ENCODE measurements at regions not wholly inside any gene's neighbourhood (a gene's known extent, or its start where the extent isn't known, plus 50 kb on each side); places are given as distances from the start of the nearest gene placed in this dataset.

DNA sequence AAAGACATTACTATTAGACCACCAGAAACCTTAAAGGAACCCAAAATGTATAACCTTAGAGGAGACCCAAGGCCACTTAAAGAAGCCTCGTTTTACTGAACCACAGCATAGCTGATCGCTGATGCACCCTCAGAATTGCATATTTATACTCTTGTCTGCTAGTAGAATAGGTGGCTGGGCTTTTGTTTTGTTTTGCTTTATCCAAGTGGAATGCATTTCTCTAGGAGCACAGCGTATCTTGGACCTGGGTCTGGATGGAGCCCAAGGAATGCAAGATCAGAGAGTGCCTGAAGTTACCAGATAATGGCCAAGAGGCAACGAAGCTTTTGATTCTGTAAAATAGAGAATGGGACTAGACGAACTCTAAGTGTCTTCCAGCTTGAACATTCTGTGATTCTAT is 129.2 kb upstream of the COL8A1 start:
- H3K4me1 ChIP-seq = peaks cover 7 to 45% (median 13%) of the 10 kb centered on the region in 10 experiments; a peak in 18 of 20 replicates
- no peak overlapping the region for H3K9ac ChIP-seq
- no peak for TF ChIP-seq Cebpa-rat (IDR thresholded peaks at IDR 0.05)
- no peak overlapping the region for H3K27ac ChIP-seq
- H3K9me3 ChIP-seq (replicated peaks in 1 of 11) = no peaks in the 10 kb centered on the region
- H4K20me1 ChIP-seq = no peaks in the 10 kb centered on the region
- no peaks in the 10 kb centered on the region for H3K36me3 ChIP-seq
- no peaks in the 10 kb centered on the region for H3K27me3 ChIP-seq
- no peak overlapping the region for H3K4me2 ChIP-seq
- H3K4me3 ChIP-seq = no peak overlapping the region

DNA sequence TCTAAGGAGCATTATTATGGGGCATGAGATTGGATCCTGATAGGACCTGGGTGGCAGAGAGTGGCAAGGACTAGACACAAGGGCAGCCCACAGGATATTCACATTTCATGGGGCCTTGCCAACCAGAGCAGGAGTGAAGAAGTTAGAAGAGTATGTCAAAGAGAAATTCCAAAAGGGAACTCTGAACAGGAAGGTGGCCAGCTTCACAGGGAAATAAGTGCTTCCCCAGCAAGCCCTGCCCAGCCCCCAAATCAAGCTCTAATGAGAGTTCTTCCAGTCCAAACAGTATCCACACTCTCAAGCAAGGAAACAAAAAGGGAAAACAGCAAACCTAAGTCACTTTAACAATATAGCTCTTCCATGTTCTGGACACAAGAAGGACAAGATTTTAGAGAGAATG is 130.2 kb upstream of the COL8A1 start:
- Histone ChIP-seq H3K9ac (no peak overlapping the region), H3K27me3 (no peaks in the 10 kb centered on the region), H3K4me2 (peak overlapping the region in 3 of 11 experiments; percentile 11 to 62 (median 56); a peak in 4 of 22 replicates), H3K9me3 (replicated peaks in 1 of 11) (no peaks in the 10 kb centered on the region), H3K4me3 (no peak overlapping the region), H4K20me1 (no peaks in the 10 kb centered on the region), H3K36me3 (no peaks in the 10 kb centered on the region), H3K27ac (peak overlapping the region in 3 of 11 experiments; percentile 18 to 32 (median 25); a peak in 3 of 22 replicates), H3K4me1 (peaks cover 7 to 54% (median 15%) of the 10 kb centered on the region in 10 experiments; a peak in 18 of 20 replicates)
- TF ChIP-seq Cebpa-rat (IDR thresholded peaks at IDR 0.05) = no peak

DNA sequence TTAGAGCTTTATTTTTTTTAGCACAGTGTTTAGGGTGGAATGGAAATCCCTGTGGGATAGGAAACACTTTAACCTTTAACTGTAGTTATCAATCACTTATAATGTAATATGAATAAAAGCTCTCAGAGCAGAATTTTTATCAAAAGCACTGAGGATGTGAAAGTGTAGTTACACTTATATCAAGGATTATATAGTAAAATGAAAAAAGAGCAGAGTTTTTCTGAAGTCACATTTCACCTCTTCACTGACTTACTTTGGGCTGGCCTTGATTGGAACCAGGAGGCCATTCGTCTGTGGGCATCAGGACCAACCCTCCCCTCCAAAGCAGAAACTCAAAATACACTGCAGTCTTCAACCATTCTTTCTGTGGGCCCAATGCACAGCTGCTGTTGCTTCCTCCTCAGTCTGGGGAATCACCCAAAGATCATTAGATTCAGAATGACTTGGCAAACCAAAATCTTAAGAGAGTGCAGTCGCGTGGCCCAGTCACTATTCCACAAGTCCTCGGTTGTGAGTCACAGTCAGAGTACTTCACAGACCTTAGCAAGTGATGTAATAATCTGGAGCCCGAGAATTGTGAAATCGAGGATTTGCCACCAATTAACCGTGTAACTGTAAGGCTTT is 132.6 kb upstream of the COL8A1 start:
- Histone ChIP-seq H3K9me3 (replicated peaks in 1 of 11) (no peaks in the 10 kb centered on the region), H3K36me3 (no peaks in the 10 kb centered on the region), H3K9ac (peak overlapping the region in 4 of 11 experiments; percentile 10 to 46 (median 41); a peak in 6 of 22 replicates), H3K4me2 (peak overlapping the region; percentile 9 to 53 (median 34); a peak in 16 of 22 replicates), H3K4me3 (no peak overlapping the region), H4K20me1 (no peaks in the 10 kb centered on the region), H3K4me1 (peaks cover 7 to 60% (median 15%) of the 10 kb centered on the region in 10 experiments; a peak in 18 of 20 replicates), H3K27ac (peak overlapping the region; percentile 40 to 78 (median 64); a peak in 21 of 22 replicates), H3K27me3 (no peaks in the 10 kb centered on the region)
- TF ChIP-seq Cebpa-rat (IDR thresholded peaks at IDR 0.05) = peak in 10 of 11 experiments; percentile 21 to 81 (median 62); a peak in 15 of 22 replicates

DNA sequence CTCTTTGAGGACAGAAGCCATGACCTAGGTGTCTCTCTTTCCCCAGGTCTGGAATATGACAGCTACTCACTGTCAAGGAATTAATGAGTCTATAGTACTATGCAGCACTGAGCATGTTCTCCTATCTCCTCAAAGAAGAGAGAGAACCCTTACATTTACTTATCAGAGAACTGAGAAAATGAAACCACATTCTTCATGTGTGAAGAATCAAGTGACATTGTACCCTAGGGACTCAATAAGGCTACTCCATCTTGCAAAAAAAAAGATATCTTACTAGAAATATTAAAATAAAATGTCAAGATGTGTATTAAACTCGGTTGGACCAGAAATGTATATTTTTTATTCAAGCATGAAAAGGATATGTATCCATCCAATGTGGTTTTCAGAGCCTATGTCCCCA is 133.2 kb upstream of the COL8A1 start:
- Histone ChIP-seq H3K27ac (peak overlapping the region; percentile 40 to 78 (median 64); a peak in 21 of 22 replicates), H3K9ac (peak overlapping the region in 3 of 11 experiments; percentile 36 to 46 (median 46); a peak in 4 of 22 replicates), H3K27me3 (no peaks in the 10 kb centered on the region), H4K20me1 (no peaks in the 10 kb centered on the region), H3K4me2 (peak overlapping the region; percentile 9 to 53 (median 34); a peak in 15 of 22 replicates), H3K4me3 (no peak overlapping the region), H3K36me3 (no peaks in the 10 kb centered on the region), H3K4me1 (peaks cover 11 to 60% (median 15%) of the 10 kb centered on the region in 10 experiments; a peak in 18 of 20 replicates), H3K9me3 (replicated peaks in 1 of 11) (no peaks in the 10 kb centered on the region)
- no peak for TF ChIP-seq Cebpa-rat (IDR thresholded peaks at IDR 0.05)

DNA sequence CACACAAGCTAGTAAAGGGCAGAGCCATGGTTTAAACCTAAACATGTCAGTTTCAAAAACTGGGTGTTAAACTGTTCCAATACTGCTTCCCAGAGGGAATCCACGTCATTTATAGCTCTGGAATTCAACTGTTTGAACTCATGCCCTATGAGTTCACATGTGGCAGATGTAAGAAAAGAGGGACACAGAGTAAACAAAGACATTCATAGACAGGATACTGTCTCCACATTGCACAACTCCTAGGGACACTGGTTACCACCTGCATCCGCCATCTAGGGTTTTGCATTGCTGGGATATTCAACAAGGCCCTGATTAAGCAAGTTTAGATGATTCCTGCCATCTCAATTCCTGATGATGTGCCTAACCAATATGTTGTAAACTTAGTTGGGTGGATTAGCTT is 134.1 kb upstream of the COL8A1 start:
- H3K27me3 ChIP-seq = no peaks in the 10 kb centered on the region
- peak overlapping the region in 7 of 11 experiments; percentile 1 to 53 (median 28); a peak in 7 of 22 replicates for H3K4me2 ChIP-seq
- peak in 1 of 11 experiments; percentile 62; a peak in 1 of 22 replicates for TF ChIP-seq Cebpa-rat (IDR thresholded peaks at IDR 0.05)
- peaks cover 11 to 64% (median 15%) of the 10 kb centered on the region in 10 experiments; a peak in 18 of 20 replicates for H3K4me1 ChIP-seq
- no peaks in the 10 kb centered on the region for H3K36me3 ChIP-seq
- no peak overlapping the region for H3K9ac ChIP-seq
- peak overlapping the region in 4 of 11 experiments; percentile 16 to 74 (median 39); a peak in 4 of 22 replicates for H3K27ac ChIP-seq
- no peaks in the 10 kb centered on the region for H4K20me1 ChIP-seq
- no peaks in the 10 kb centered on the region for H3K9me3 ChIP-seq (replicated peaks in 1 of 11)
- H3K4me3 ChIP-seq = no peak overlapping the region

DNA sequence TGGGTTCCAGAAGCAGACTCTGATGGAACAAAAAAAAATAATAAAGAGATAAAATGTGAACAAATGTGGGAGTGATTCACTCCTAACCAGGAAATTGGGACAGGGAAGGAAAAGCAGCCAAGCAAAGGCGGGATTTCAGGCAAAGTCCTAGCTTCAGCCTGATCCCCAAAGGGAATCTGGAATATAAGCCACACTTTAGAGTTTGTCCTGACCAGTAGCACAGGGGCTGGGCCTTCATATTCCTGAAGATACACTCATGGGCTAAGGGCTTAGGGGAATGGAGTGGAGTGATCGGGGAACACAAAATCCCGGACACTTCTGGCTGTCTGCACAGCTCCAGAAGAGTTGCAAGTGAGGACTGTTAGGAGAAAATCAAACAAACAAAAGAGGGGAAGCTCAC is 135.0 kb upstream of the COL8A1 start:
- H3K36me3 ChIP-seq = no peaks in the 10 kb centered on the region
- no peaks in the 10 kb centered on the region for H4K20me1 ChIP-seq
- H3K27ac ChIP-seq = peak overlapping the region in 3 of 11 experiments; percentile 4 to 29 (median 4); a peak in 2 of 22 replicates
- H3K9me3 ChIP-seq (replicated peaks in 1 of 11) = no peaks in the 10 kb centered on the region
- no peaks in the 10 kb centered on the region for H3K27me3 ChIP-seq
- no peak overlapping the region for H3K4me3 ChIP-seq
- H3K4me2 ChIP-seq = peak overlapping the region in 2 of 11 experiments; percentile 8 to 27; a peak in 2 of 22 replicates
- H3K4me1 ChIP-seq = peaks cover 11 to 59% (median 15%) of the 10 kb centered on the region in 10 experiments; a peak in 18 of 20 replicates
- H3K9ac ChIP-seq = no peak overlapping the region
- TF ChIP-seq Cebpa-rat (IDR thresholded peaks at IDR 0.05) = no peak

DNA sequence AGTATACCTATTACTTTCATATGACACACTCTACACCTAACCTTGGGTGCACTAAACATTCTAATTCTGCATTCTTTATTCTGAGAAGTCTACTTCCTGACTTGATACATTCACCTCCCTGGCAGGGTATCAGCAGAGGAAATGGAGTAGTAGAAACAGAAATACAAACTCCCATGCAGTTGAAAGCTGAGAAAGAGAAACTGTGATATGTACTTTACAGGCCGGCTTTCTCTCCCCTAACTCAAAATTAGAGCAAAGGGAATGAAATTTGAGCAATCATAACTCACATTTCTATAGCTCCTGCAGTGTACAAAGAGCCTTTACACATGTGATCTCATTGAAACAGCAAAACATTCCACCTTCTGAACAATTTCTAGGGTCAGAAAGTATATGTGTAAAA is 135.5 kb upstream of the COL8A1 start:
- 0 out of 22 replicates have a peak overlapping the region, but pooled peaks of 1 of the 11 experiments have one; percentile 27 for H3K4me2 ChIP-seq
- no peaks in the 10 kb centered on the region for H4K20me1 ChIP-seq
- H3K4me3 ChIP-seq = no peak overlapping the region
- no peaks in the 10 kb centered on the region for H3K27me3 ChIP-seq
- TF ChIP-seq Cebpa-rat (IDR thresholded peaks at IDR 0.05) = no peak
- no peak overlapping the region for H3K9ac ChIP-seq
- peaks cover 11 to 54% (median 15%) of the 10 kb centered on the region in 10 experiments; a peak in 18 of 20 replicates for H3K4me1 ChIP-seq
- no peaks in the 10 kb centered on the region for H3K36me3 ChIP-seq
- no peaks in the 10 kb centered on the region for H3K9me3 ChIP-seq (replicated peaks in 1 of 11)
- no peak overlapping the region for H3K27ac ChIP-seq

DNA sequence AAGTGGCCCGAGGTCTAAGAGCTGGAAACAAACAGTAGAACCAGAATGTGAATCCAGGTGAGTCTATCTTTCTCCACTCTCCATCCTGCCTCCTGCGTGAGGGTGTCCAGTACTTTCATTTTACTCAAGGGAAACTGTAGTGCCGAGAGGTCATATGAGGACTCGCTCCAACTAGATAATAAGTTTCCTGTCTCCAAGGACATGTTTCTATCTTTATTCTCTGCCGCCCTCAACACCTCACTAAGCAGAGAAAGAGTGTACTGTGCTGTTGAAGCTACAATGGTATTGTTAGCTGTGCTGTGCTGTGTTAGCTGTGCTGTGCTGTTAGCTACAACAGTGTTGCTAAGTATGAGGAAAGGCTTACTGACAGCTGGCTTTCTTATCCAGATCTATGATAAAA is 137.9 kb upstream of the COL8A1 start:
- no peaks in the 10 kb centered on the region for H3K36me3 ChIP-seq
- H3K4me3 ChIP-seq = no peak overlapping the region
- H3K4me1 ChIP-seq = peaks cover 5 to 32% (median 10%) of the 10 kb centered on the region in 10 experiments; a peak in 17 of 20 replicates
- no peak for TF ChIP-seq Cebpa-rat (IDR thresholded peaks at IDR 0.05)
- H3K27ac ChIP-seq = no peak overlapping the region
- no peaks in the 10 kb centered on the region for H3K27me3 ChIP-seq
- H3K9me3 ChIP-seq (replicated peaks in 1 of 11) = peaks cover 0 to 9% (median 0%) of the 10 kb centered on the region in 11 experiments; a peak in 6 of 22 replicates
- no peaks in the 10 kb centered on the region for H4K20me1 ChIP-seq
- no peak overlapping the region for H3K9ac ChIP-seq
- H3K4me2 ChIP-seq = peak overlapping the region in 3 of 11 experiments; percentile 7 to 36 (median 7); a peak in 1 of 22 replicates
